ENCODE measurements at regions not wholly inside any gene's neighbourhood (a gene's known extent, or its start where the extent isn't known, plus 50 kb on each side); places are given as distances from the start of the nearest gene placed in this dataset.

- DNase-seq: peak in 2 of 6 experiments; percentile 28 to 31
These were observed 189.9 kb upstream of the TANK start for GRCh38 chr2:160970052-160970965.

GRCh38 chr2:160973991-160974390 lies 186.2 kb upstream of the TANK start:
- DNase-seq: no peak

GRCh38 chr2:160974803-160975202 lies 185.4 kb upstream of the TANK start:
- DNase-seq: no peak

GRCh38 chr2:160976797-160977196 lies 183.4 kb upstream of the TANK start:
- no peak for DNase-seq

GRCh38 chr2:160977376-160977775 lies 182.9 kb upstream of the TANK start:
- no peak for DNase-seq

- no peak for DNase-seq
These were observed 182.4 kb upstream of the TANK start for GRCh38 chr2:160977854-160978253.

GRCh38 chr2:160984426-160985077 lies 175.7 kb upstream of the TANK start:
- DNase-seq: no peak

- no peak for DNase-seq
These were observed 170.4 kb upstream of the TANK start for GRCh38 chr2:160989778-160990177.

GRCh38 chr2:160993654-160994061 lies 166.6 kb upstream of the TANK start:
- DNase-seq: no peak

- DNase-seq: peak; percentile 22 to 91 (median 64)
These were observed 165.9 kb upstream of the TANK start for GRCh38 chr2:160994141-160995002.

- DNase-seq: no peak
These were observed 163.6 kb upstream of the TANK start for GRCh38 chr2:160996584-160996983.

- DNase-seq: no peak
These were observed 155.8 kb upstream of the TANK start for GRCh38 chr2:161004379-161004778.

- no peak for DNase-seq
These were observed 155.1 kb upstream of the TANK start for GRCh38 chr2:161005170-161005569.

- no peak for DNase-seq
These were observed 151.9 kb upstream of the TANK start for GRCh38 chr2:161008311-161008710.

GRCh38 chr2:161010503-161011015 lies 149.7 kb upstream of the TANK start:
- DNase-seq: no peak

- DNase-seq: no peak
These were observed 142.3 kb upstream of the TANK start for GRCh38 chr2:161017780-161018470.

- no peak for DNase-seq
These were observed 140.9 kb upstream of the TANK start for GRCh38 chr2:161019311-161019710.

- no peak for DNase-seq
These were observed 139.8 kb upstream of the TANK start for GRCh38 chr2:161020437-161020836.

- no peak for DNase-seq
These were observed 131.6 kb upstream of the TANK start for GRCh38 chr2:161028581-161028980.

GRCh38 chr2:161029321-161029720 lies 130.9 kb upstream of the TANK start:
- no peak for DNase-seq

GRCh38 chr2:161030260-161031063 lies 129.8 kb upstream of the TANK start:
- DNase-seq: no peak

- no peak for DNase-seq
These were observed 128.7 kb upstream of the TANK start for GRCh38 chr2:161031511-161031910.
